Suppressor macrophage (primary cell): ENCODE measurements at regions not wholly inside any gene's neighbourhood (a gene's known extent, or its start where the extent isn't known, plus 50 kb on each side); places are given as distances from the start of the nearest gene placed in this dataset.

Source experiments
- DNase-seq, 4 experiments: peaks; one replicate each; pipeline ENCODE4 v3.0.0-alpha.2; 2020 to 2022

DNA sequence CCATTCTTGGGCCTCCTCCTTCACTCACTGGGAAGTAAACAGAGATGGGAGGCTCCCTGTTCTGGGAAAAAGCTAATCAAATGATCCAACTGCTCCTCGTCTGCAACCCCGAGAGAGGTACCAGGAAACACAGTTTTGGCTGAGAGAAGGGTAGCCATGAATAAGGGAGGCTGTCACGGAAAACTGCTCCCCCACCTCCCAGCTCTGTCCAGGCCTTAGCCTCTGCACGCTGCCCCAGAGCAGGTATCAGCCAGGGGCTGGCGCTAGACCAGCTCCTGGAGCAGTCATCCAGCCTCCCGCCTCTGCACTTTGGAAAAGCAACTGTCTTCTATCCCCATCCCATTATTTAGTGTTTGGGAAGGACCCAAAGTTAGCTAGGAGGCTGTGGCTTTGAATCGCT is 266.1 kb downstream of the NDUFS4 start:
- no peak for DNase-seq

GRCh38 chr5:53827211-53827651 is 266.8 kb downstream of the NDUFS4 start:
- DNase-seq: no peak

DNA sequence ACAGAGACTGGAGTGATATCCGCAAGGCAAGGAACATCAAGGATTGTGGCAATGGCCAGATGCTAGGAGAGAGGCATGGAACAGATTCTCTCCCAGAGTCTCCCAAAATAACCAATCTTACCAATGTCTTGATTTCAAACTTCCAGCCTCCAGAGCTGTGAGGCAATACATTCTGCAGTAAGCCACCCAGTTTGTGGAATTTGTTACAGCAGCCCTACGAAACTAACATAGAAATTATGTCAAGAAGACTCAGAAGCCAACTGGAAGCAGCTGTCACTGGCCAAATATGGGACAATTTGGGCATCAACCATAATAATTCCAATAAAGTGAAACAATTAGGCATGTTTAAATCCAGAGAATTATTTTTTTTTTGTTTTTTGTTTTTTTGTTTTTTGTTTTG is 271.1 kb downstream of the NDUFS4 start:
- no peak for DNase-seq
